PC-9 (cell line): ENCODE measurements at regions not wholly inside any gene's neighbourhood (a gene's known extent, or its start where the extent isn't known, plus 50 kb on each side); places are given as distances from the start of the nearest gene placed in this dataset.

ENCODE experiments used
- EZH2 ChIP-seq: fragments of 200-600 bp; sonication (generic); IDR thresholded peaks from 2 replicates; pipeline ENCODE4 v1.8.0; 2017; ENCODE audit warnings: antibody characterized with exemption, low read depth
- TF ChIP-seq, protein P1 (sequence below): fragments of 200-600 bp; sonication (generic); conservative IDR thresholded peaks from 2 replicates; pipeline ENCODE4 v1.6.1; 2017; ENCODE audit warnings: mixed run types, antibody characterized with exemption, mild to moderate bottlenecking, moderate library complexity

DNA sequence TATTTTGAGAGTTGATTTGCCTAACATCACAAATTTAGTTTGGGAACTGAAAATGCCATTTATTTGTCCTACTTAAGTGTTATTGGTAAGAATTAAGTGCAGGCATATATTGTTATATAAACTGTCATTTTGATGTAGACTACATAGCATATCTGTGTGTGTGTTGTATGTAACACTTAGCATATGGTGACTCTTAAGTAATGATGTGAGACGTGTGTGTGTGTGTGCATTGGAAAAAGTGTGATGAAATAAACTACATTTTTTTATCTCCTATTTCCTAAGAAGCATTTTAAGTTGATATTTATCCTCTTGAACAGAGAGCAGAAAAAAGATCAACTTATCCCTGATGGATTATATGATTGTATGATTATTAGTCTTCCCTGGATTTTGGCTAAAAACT, 588.2 kb upstream of the SUCLG2 start:
- TF ChIP-seq EZH2, result no peak
- TF ChIP-seq, protein P1, sequence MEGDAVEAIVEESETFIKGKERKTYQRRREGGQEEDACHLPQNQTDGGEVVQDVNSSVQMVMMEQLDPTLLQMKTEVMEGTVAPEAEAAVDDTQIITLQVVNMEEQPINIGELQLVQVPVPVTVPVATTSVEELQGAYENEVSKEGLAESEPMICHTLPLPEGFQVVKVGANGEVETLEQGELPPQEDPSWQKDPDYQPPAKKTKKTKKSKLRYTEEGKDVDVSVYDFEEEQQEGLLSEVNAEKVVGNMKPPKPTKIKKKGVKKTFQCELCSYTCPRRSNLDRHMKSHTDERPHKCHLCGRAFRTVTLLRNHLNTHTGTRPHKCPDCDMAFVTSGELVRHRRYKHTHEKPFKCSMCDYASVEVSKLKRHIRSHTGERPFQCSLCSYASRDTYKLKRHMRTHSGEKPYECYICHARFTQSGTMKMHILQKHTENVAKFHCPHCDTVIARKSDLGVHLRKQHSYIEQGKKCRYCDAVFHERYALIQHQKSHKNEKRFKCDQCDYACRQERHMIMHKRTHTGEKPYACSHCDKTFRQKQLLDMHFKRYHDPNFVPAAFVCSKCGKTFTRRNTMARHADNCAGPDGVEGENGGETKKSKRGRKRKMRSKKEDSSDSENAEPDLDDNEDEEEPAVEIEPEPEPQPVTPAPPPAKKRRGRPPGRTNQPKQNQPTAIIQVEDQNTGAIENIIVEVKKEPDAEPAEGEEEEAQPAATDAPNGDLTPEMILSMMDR, result no peak
